Islet of Langerhans (tissue), 1 donor: ENCODE measurements at regions not wholly inside any gene's neighbourhood (a gene's known extent, or its start where the extent isn't known, plus 50 kb on each side); places are given as distances from the start of the nearest gene placed in this dataset.

Experiments
- FAIRE-seq: peaks from one replicate; lab custom pipeline; 2011; peaks lifted over from hg19 to GRCh38; lab: Jason Lieb, UNC

GRCh38 chr3:99499235-99500158 is 138.9 kb upstream of the COL8A1 start:
- FAIRE-seq: peak; percentile 53

GRCh38 chr3:99498550-99499234 is 139.7 kb upstream of the COL8A1 start:
- FAIRE-seq: no peak

- no peak for FAIRE-seq
Observed at GRCh38 chr3:99487894-99488293, 150.5 kb upstream of the COL8A1 start.

GRCh38 chr3:99485286-99485685 is 153.1 kb upstream of the COL8A1 start:
- FAIRE-seq: no peak

GRCh38 chr3:99484871-99485270 is 153.5 kb upstream of the COL8A1 start:
- FAIRE-seq: no peak

GRCh38 chr3:99483841-99484240 is 154.6 kb upstream of the COL8A1 start:
- no peak for FAIRE-seq

- no peak for FAIRE-seq
Observed at GRCh38 chr3:99482191-99482590, 156.2 kb upstream of the COL8A1 start.

GRCh38 chr3:99481561-99481960 is 156.8 kb upstream of the COL8A1 start:
- no peak for FAIRE-seq

GRCh38 chr3:99479768-99480167 is 158.6 kb upstream of the COL8A1 start:
- FAIRE-seq: no peak

GRCh38 chr3:99477650-99478049 is 160.7 kb upstream of the COL8A1 start:
- no peak for FAIRE-seq

- no peak for FAIRE-seq
Observed at GRCh38 chr3:99475229-99475628, 163.2 kb upstream of the COL8A1 start.

- no peak for FAIRE-seq
Observed at GRCh38 chr3:99474776-99475175, 163.6 kb upstream of the COL8A1 start.

GRCh38 chr3:99473321-99473751 is 165.1 kb upstream of the COL8A1 start:
- no peak for FAIRE-seq

- FAIRE-seq: no peak
Observed at GRCh38 chr3:99472385-99472784, 166.0 kb upstream of the COL8A1 start.

- no peak for FAIRE-seq
Observed at GRCh38 chr3:99471353-99472323, 166.8 kb upstream of the COL8A1 start.

GRCh38 chr3:99470841-99471240 is 167.6 kb upstream of the COL8A1 start:
- FAIRE-seq: no peak

GRCh38 chr3:99468918-99469317 is 169.5 kb upstream of the COL8A1 start:
- FAIRE-seq: no peak

GRCh38 chr3:99467420-99467819 is 171.0 kb upstream of the COL8A1 start:
- FAIRE-seq: no peak

GRCh38 chr3:99466331-99466730 is 172.1 kb upstream of the COL8A1 start:
- FAIRE-seq: no peak

- FAIRE-seq: no peak
Observed at GRCh38 chr3:99458013-99458412, 180.4 kb upstream of the COL8A1 start.

GRCh38 chr3:99442599-99442998 is 195.8 kb upstream of the COL8A1 start:
- FAIRE-seq: no peak

- FAIRE-seq: no peak
Observed at GRCh38 chr3:99439892-99440291, 198.5 kb upstream of the COL8A1 start.
